Caco-2 (cell line): ENCODE measurements at regions not wholly inside any gene's neighbourhood (a gene's known extent, or its start where the extent isn't known, plus 50 kb on each side); places are given as distances from the start of the nearest gene placed in this dataset.

Experiments
- BruUV-seq: library from RNA; stranded (reverse); fragments of 400-500 nt; replicated peaks from 2 replicates; lab custom pipeline; 2021; lab: Mats Ljungman, UMichigan
- CTCF ChIA-PET: fragments of 300-600 bp; sonication (Branson Sonifier 250); formaldehyde crosslinking; loops from one replicate; lab custom pipeline; 2022; ENCODE audit warnings: antibody characterized with exemption; lab: Charles Lee
- POLR2A ChIA-PET: fragments of 300-600 bp; sonication (Branson Sonifier 250); formaldehyde crosslinking; loops from one replicate; lab custom pipeline; 2022; ENCODE audit warnings: antibody characterized with exemption; lab: Charles Lee
- DNase-seq, 2 experiments: peaks; one replicate each; pipeline versions ENCODE4 v3.0.0 to v3.0.0-alpha.2; 2020 to 2022
- H3K27me3 ChIP-seq: replicated peaks from 2 replicates; pipeline ENCODE4 v1.6.0; 2011; ENCODE audit warnings: low read length; ENCODE audit not compliant: control insufficient read depth, insufficient read depth
- H3K36me3 ChIP-seq: 2 replicates; pipeline ENCODE4 v1.5.1; 2011; ENCODE audit warnings: low read length; ENCODE audit not compliant: control insufficient read depth, insufficient read depth
- H3K4me1 ChIP-seq: fragments of 250-450 bp; sonication (Bioruptor Pico); 2 replicates; pipeline ENCODE4 v1.5.1; 2020; ENCODE audit warnings: mild to moderate bottlenecking
- H3K4me3 ChIP-seq: 2 replicates; pipeline ENCODE4 v1.5.1; 2011; ENCODE audit warnings: low read depth, mild to moderate bottlenecking, control low read depth, low read length
- H3K9me3 ChIP-seq: fragments of 250-450 bp; sonication (Bioruptor Pico); 2 replicates; pipeline ENCODE4 v1.5.1; 2020; ENCODE audit warnings: mild to moderate bottlenecking, moderate library complexity
- H3K27ac Mint-ChIP-seq: one replicate; pipeline ENCODE4 v1.8.0; 2022; ENCODE audit warnings: mixed read lengths; ENCODE audit not compliant: unreplicated experiment
- H3K27me3 Mint-ChIP-seq: one replicate; pipeline ENCODE4 v1.8.0; 2022; ENCODE audit warnings: mixed read lengths; ENCODE audit not compliant: insufficient read depth, unreplicated experiment
- H3K36me3 Mint-ChIP-seq: one replicate; pipeline ENCODE4 v1.8.0; 2022; ENCODE audit warnings: mild to moderate bottlenecking, mixed read lengths; ENCODE audit not compliant: insufficient read depth, unreplicated experiment
- H3K4me1 Mint-ChIP-seq: one replicate; pipeline ENCODE4 v1.8.0; 2022; ENCODE audit warnings: low read depth, mixed read lengths; ENCODE audit not compliant: unreplicated experiment
- H3K4me3 Mint-ChIP-seq: one replicate; pipeline ENCODE4 v1.8.0; 2022; ENCODE audit warnings: mild to moderate bottlenecking, moderate library complexity, mixed read lengths; ENCODE audit not compliant: unreplicated experiment
- H3K9me3 Mint-ChIP-seq: one replicate; pipeline ENCODE4 v1.8.0; 2022; ENCODE audit warnings: mixed read lengths; ENCODE audit not compliant: unreplicated experiment
- CTCF ChIP-seq, 2 experiments: fragments of 200-600 bp in 1 of 2; IDR thresholded peaks; 1 replicate in 1 of 2; 2 replicates in 1 of 2; pipeline versions ENCODE4 v1.5.1 to v1.8.0; 2011 to 2022; ENCODE audit warnings: antibody characterized with exemption in 1 of 2, control low read depth in 1 of 2, inconsistent platforms in 1 of 2, low read depth in 1 of 2, low read length in 1 of 2, mild to moderate bottlenecking in 1 of 2, moderate library complexity in 1 of 2; ENCODE audit not compliant: insufficient read depth in 1 of 2, severe bottlenecking in 1 of 2, unreplicated experiment in 1 of 2
- intact Hi-C: fragments of 100-400 bp; cut with micrococcal nuclease; formaldehyde crosslinking; loops from one replicate; pipeline ENCODE4 v1.10.0; 2022; ENCODE audit not compliant: unreplicated experiment

- H3K27ac Mint-ChIP-seq, result no peak overlapping the region
- CTCF ChIA-PET, result interaction anchor here (1.5 kb wide), 1 partner anchor 12 kb away, joined by 5 read pairs; no protein-coding TSS in a partner anchor
- POLR2A ChIA-PET, result no interaction called here
Observed at GRCh38 chr17:77266891-77267341, 126.1 kb downstream of the SEC14L1 start.

GRCh38 chr17:77269696-77270681, 129.2 kb downstream of the SEC14L1 start:
- H3K4me1 ChIP-seq, result peaks cover 16% of the 10 kb centered on the region
- no peaks in the 10 kb centered on the region for H3K27me3 ChIP-seq
- Mint-ChIP-seq H3K9me3 (no peaks in the 10 kb centered on the region), H3K4me1 (peaks cover 19% of the 10 kb centered on the region), H3K27me3 (no peaks in the 10 kb centered on the region), H3K27ac (peak overlapping the region; percentile 24), H3K36me3 (no peaks in the 10 kb centered on the region), H3K4me3 (peak overlapping the region; percentile 27)
- no TSS peak for BruUV-seq
- no peaks in the 10 kb centered on the region for H3K9me3 ChIP-seq
- no peaks in the 10 kb centered on the region for H3K36me3 ChIP-seq
- ChIA-PET CTCF (interaction anchor here (0.5 to 0.6 kb wide), 2 partner anchors 29 to 198 kb away, joined by 3 read pairs; no protein-coding TSS in a partner anchor), POLR2A (interaction anchor here (0.5 kb wide), 1 partner anchor 85 kb away, joined by 3 read pairs; no protein-coding TSS in a partner anchor)
- no peak overlapping the region for H3K4me3 ChIP-seq
- TF ChIP-seq CTCF (IDR thresholded peaks at IDR 0.05; ENCODE audit: insufficient read depth in 1 of 2, low read depth in 1 of 2, low read length in 1 of 2, severe bottlenecking in 1 of 2, unreplicated experiment in 1 of 2), result no peak
- intact Hi-C loops, result no loop called here
- DNase-seq, result no peak

More at GRCh38 chr17:77266891-77267341, 126.1 kb downstream of the SEC14L1 start:
- Mint-ChIP-seq H3K27me3 (no peaks in the 10 kb centered on the region), H3K4me1 (peaks cover 26% of the 10 kb centered on the region), H3K36me3 (no peaks in the 10 kb centered on the region), H3K4me3 (no peak overlapping the region), H3K9me3 (no peaks in the 10 kb centered on the region)
- DNase-seq, result no peak
- Histone ChIP-seq H3K27me3 (no peaks in the 10 kb centered on the region), H3K9me3 (no peaks in the 10 kb centered on the region), H3K36me3 (no peaks in the 10 kb centered on the region), H3K4me3 (no peak overlapping the region), H3K4me1 (peaks cover 16% of the 10 kb centered on the region; the same call in 1 of the 2 replicates)
- intact Hi-C loops, result no loop called here
- TF ChIP-seq CTCF (IDR thresholded peaks at IDR 0.05; ENCODE audit: insufficient read depth in 1 of 2, low read depth in 1 of 2, low read length in 1 of 2, severe bottlenecking in 1 of 2, unreplicated experiment in 1 of 2), result peak in 1 of 2 experiments; percentile 25
- no TSS peak for BruUV-seq

GRCh38 chr17:77271411-77271810, 130.6 kb downstream of the SEC14L1 start:
- CTCF ChIA-PET, result interaction anchor here (0.6 to 0.8 kb wide), 2 partner anchors 8 to 63 kb away, joined by 3 to 4 read pairs; no protein-coding TSS in a partner anchor
- H3K36me3 Mint-ChIP-seq, result no peaks in the 10 kb centered on the region
- BruUV-seq, result no TSS peak

More at GRCh38 chr17:77271411-77271810, 130.6 kb downstream of the SEC14L1 start:
- no peak for TF ChIP-seq CTCF (IDR thresholded peaks at IDR 0.05; ENCODE audit: insufficient read depth in 1 of 2, low read depth in 1 of 2, low read length in 1 of 2, severe bottlenecking in 1 of 2, unreplicated experiment in 1 of 2)
- H3K9me3 Mint-ChIP-seq, result no peaks in the 10 kb centered on the region
- no peaks in the 10 kb centered on the region for H3K9me3 ChIP-seq
- peak in 1 of 2 experiments; percentile 71 for DNase-seq
- H3K4me3 ChIP-seq, result no peak overlapping the region
- H3K27ac Mint-ChIP-seq, result peak overlapping the region; percentile 28
- peaks cover 19% of the 10 kb centered on the region for H3K4me1 Mint-ChIP-seq
- intact Hi-C loops, result no loop called here
- no peaks in the 10 kb centered on the region for H3K36me3 ChIP-seq
- no peak overlapping the region for H3K4me3 Mint-ChIP-seq
- H3K27me3 Mint-ChIP-seq, result no peaks in the 10 kb centered on the region
- POLR2A ChIA-PET, result no interaction called here
- H3K27me3 ChIP-seq, result no peaks in the 10 kb centered on the region
- peaks cover 16% of the 10 kb centered on the region for H3K4me1 ChIP-seq
